SK-N-SH treated with all-trans-retinoic acid at 6 μM for 48 hours (cell line): ENCODE measurements at regions not wholly inside any gene's neighbourhood (a gene's known extent, or its start where the extent isn't known, plus 50 kb on each side); places are given as distances from the start of the nearest gene placed in this dataset.

Experiments
- CSRNP3 ChIP-seq: fragments of 250-450 bp; sonication (Bioruptor Pico); IDR thresholded peaks from 2 replicates; pipeline ENCODE4 v1.5.1; 2021; ENCODE audit warnings: mild to moderate bottlenecking, moderate library complexity
- RARB ChIP-seq: fragments of 250-450 bp; sonication (Bioruptor Pico); IDR thresholded peaks from 2 replicates; pipeline ENCODE4 v1.8.0; 2021; ENCODE audit warnings: mild to moderate bottlenecking, moderate library complexity
- TSHZ2 ChIP-seq: fragments of 250-450 bp; sonication (Bioruptor Pico); IDR thresholded peaks from 2 replicates; pipeline ENCODE4 v1.5.0; 2020; ENCODE audit warnings: mild to moderate bottlenecking, moderate library complexity
- ZNF70 ChIP-seq: fragments of 450-650 bp; formaldehyde crosslinking; IDR thresholded peaks from 2 replicates; pipeline ENCODE4 v1.5.0; 2020; ENCODE audit warnings: mild to moderate bottlenecking, moderate library complexity

- TF ChIP-seq CSRNP3 (CRISPR knock-in tag) = no peak
- TF ChIP-seq RARB (CRISPR knock-in tag) = no peak
- TF ChIP-seq ZNF70 = no peak
- no peak for TF ChIP-seq TSHZ2 (CRISPR knock-in tag)
These were observed 295.5 kb downstream of the IRX1 start for GRCh38 chr5:3891113-3891512.
